Smooth muscle cell of the brain vasculature (primary cell): ENCODE measurements at regions not wholly inside any gene's neighbourhood (a gene's known extent, or its start where the extent isn't known, plus 50 kb on each side); places are given as distances from the start of the nearest gene placed in this dataset.

Experiments
- DNase-seq: peaks from one replicate; pipeline ENCODE4 v3.0.0-alpha.2; 2012; ENCODE audit warnings: low read depth, low spot score

- DNase-seq, result no peak
Measured at GRCh38 chr9:18068900-18069299, 405.1 kb upstream of the ADAMTSL1 start.

GRCh38 chr9:18071651-18072060 lies 402.3 kb upstream of the ADAMTSL1 start:
- no peak for DNase-seq

GRCh38 chr9:18073002-18073401 lies 401.0 kb upstream of the ADAMTSL1 start:
- DNase-seq, result no peak

- DNase-seq, result no peak
Measured at GRCh38 chr9:18074041-18074440, 399.9 kb upstream of the ADAMTSL1 start.

- no peak for DNase-seq
Measured at GRCh38 chr9:18075253-18075952, 398.6 kb upstream of the ADAMTSL1 start.

GRCh38 chr9:18077941-18078678 lies 395.8 kb upstream of the ADAMTSL1 start:
- no peak for DNase-seq

- no peak for DNase-seq
Measured at GRCh38 chr9:18092138-18092537, 381.8 kb upstream of the ADAMTSL1 start.

- no peak for DNase-seq
Measured at GRCh38 chr9:18106006-18106560, 367.9 kb upstream of the ADAMTSL1 start.

GRCh38 chr9:18109675-18110074 lies 364.3 kb upstream of the ADAMTSL1 start:
- no peak for DNase-seq

- DNase-seq, result no peak
Measured at GRCh38 chr9:18111146-18111545, 362.8 kb upstream of the ADAMTSL1 start.

- no peak for DNase-seq
Measured at GRCh38 chr9:18114559-18115475, 359.1 kb upstream of the ADAMTSL1 start.

- no peak for DNase-seq
Measured at GRCh38 chr9:18118268-18118667, 355.7 kb upstream of the ADAMTSL1 start.

- DNase-seq, result no peak
Measured at GRCh38 chr9:18122171-18122570, 351.8 kb upstream of the ADAMTSL1 start.

- no peak for DNase-seq
Measured at GRCh38 chr9:18124760-18125159, 349.2 kb upstream of the ADAMTSL1 start.

GRCh38 chr9:18126831-18127498 lies 347.0 kb upstream of the ADAMTSL1 start:
- no peak for DNase-seq

- DNase-seq, result no peak
Measured at GRCh38 chr9:18127499-18127875, 346.5 kb upstream of the ADAMTSL1 start.

GRCh38 chr9:18129809-18130334 lies 344.1 kb upstream of the ADAMTSL1 start:
- no peak for DNase-seq

- no peak for DNase-seq
Measured at GRCh38 chr9:18136354-18136994, 337.5 kb upstream of the ADAMTSL1 start.

- DNase-seq, result no peak
Measured at GRCh38 chr9:18137815-18138214, 336.1 kb upstream of the ADAMTSL1 start.

- DNase-seq, result no peak
Measured at GRCh38 chr9:18138656-18139055, 335.3 kb upstream of the ADAMTSL1 start.

GRCh38 chr9:18141681-18142080 lies 332.3 kb upstream of the ADAMTSL1 start:
- no peak for DNase-seq
